GM08714 (cell line): ENCODE measurements at regions not wholly inside any gene's neighbourhood (a gene's known extent, or its start where the extent isn't known, plus 50 kb on each side); places are given as distances from the start of the nearest gene placed in this dataset.
"Not testable (repeated sequence)": the region's sequence is repeated elsewhere in the genome, so short reads cannot be mapped to it uniquely, and the experiment has no call there.

Experiments used
- H3K4me3 ChIP-seq: fragments of 200-500 bp; sonication (Bioruptor generic); 2 replicates; pipeline ENCODE4 v1.5.1; 2014; ENCODE audit warnings: mild to moderate bottlenecking, low read length, inconsistent platforms
- ZNF274 ChIP-seq: IDR thresholded peaks from 2 replicates; pipeline ENCODE4 v1.6.1; 2012; ENCODE audit warnings: mild to moderate bottlenecking, low read depth, low read length

DNA sequence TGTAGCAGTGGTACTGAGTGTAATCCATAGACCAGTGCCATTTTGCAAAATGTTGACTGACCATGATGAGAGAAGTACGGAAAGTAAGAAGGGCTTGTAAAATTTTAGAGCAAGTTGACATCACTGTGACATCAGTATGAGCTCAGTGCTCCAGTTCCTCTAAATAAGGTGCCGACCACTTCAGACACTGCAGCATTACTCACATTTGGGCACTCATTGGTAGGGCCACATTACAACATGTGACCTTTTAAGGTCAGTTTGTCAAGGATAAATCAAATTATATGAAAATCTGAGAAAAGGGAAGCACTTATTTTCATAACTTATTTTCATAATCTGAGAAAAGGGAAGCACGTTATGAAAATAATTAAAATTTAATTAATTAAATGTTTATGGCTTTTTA is 128.0 kb upstream of the ERG start:
- H3K4me3 ChIP-seq = no peak overlapping the region
- no peak for TF ChIP-seq ZNF274

DNA sequence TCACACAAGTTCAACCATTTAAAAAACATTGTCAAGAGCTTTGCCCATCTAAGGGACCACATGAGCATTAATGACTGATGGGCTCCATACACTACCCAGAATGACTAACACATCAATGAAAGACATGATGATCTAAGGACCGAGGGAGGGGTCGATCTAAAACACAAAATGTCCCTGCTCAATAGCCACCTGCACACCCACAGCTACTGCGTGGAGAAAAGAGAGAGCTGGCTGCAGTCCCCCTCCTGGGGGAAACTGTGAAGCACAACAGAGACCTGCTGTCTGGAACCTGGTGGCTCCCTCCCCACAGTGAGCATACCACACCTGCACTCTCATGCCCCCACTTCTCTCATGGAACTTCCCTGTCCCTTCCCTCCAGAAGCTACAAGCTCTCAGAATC is 130.1 kb upstream of the ERG start:
- TF ChIP-seq ZNF274 = no peak
- H3K4me3 ChIP-seq = no peak overlapping the region

DNA sequence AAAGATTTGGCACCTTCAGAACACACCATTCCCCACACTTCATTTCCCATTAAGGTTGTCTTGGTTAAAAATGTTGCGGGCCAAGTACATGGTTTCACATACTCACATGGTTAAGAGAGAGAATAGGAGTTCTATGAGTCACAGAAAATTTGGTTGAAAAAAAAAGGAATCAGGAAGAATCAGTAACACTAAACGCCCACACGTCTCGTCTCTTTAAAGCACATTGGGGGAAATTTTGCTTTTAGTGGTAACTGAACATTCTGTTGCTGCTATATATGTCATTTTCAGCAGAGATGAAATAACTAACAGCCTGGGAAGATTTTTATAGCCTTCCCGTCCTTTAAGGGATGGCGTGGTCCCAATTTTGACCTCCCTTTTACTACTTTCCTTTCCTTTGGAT is 132.9 kb upstream of the ERG start:
- no peak for TF ChIP-seq ZNF274

DNA sequence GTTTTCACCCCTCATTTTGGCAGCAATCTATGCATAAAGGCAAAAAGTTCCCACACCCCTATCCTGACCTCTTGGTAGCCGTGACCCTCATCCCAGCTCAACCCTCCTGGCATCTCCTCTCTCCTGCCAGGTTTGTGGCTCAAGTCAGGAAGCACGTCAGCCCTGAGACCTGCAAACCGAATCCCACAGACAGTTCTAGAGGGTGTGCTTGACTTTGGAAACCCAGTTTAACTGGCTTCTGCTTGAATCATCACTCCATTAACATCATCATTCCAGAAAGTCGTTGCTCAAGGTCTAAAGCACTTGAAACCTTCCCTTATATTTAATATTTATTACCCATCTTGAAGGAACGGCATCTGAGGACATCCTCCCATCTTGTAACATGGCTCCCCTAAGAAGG is 133.4 kb upstream of the ERG start:
- H3K4me3 ChIP-seq = no peak overlapping the region
- no peak for TF ChIP-seq ZNF274

More for the DNA sequence above, 132.9 kb upstream of the ERG start:
- H3K4me3 ChIP-seq = no peak overlapping the region

DNA sequence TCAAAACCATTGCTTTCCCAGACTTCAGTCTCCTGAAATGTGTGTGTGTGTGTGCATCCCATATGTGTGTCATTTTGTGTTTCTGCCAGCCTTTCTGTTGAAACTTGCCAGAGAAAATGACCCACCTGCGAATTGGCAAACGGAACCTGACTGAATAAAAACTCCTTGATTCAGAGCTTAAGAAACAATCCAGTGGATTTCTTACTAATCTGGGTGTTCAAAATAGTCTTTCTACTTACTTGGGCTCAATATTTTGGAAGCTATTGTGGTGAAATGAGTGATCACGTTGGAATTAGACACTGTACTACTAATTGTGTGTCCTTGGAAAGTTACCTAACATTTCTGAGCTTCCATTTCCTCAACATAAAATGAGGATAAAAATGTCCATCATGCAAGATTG is 138.9 kb upstream of the ERG start:
- no peak for TF ChIP-seq ZNF274

GRCh38 chr21:38639571-38640354 is 141.5 kb upstream of the ERG start:
- no peak for TF ChIP-seq ZNF274

More for the DNA sequence above, 138.9 kb upstream of the ERG start:
- H3K4me3 ChIP-seq = no peak overlapping the region

DNA sequence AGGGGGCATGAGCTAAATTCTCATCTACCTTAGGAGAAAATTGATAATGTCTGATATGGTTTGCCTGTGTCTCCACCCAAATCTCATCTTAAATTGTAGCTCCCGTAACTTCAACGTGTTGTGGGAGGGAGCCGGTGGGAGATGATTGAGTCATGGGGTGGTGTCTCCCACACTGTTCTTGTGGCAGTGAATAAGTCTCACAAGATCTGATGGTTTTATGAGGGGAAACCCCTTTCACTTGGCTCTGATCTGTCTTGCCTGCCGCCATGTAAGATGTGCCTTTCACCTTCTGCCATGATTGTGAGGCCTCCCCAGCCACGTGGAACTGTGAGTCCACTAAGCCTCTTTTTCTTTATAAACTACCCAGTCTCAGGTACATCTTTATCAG is 142.1 kb upstream of the ERG start:
- H3K4me3 ChIP-seq = not testable (repeated sequence)

More at GRCh38 chr21:38639571-38640354, 141.5 kb upstream of the ERG start:
- H3K4me3 ChIP-seq = no peak overlapping the region

- no peak for TF ChIP-seq ZNF274
- no peak overlapping the region for H3K4me3 ChIP-seq
Measured at GRCh38 chr21:38643404-38644023, 145.2 kb upstream of the ERG start.

GRCh38 chr21:38645282-38645681 is 147.0 kb upstream of the ERG start:
- H3K4me3 ChIP-seq = no peak overlapping the region
- TF ChIP-seq ZNF274 = no peak

- no peak overlapping the region for H3K4me3 ChIP-seq
Measured at GRCh38 chr21:38646213-38646837, 148.0 kb upstream of the ERG start.

GRCh38 chr21:38649120-38649519 is 150.8 kb upstream of the ERG start:
- H3K4me3 ChIP-seq = no peak overlapping the region
- TF ChIP-seq ZNF274 = no peak

More at GRCh38 chr21:38646213-38646837, 148.0 kb upstream of the ERG start:
- TF ChIP-seq ZNF274 = no peak

DNA sequence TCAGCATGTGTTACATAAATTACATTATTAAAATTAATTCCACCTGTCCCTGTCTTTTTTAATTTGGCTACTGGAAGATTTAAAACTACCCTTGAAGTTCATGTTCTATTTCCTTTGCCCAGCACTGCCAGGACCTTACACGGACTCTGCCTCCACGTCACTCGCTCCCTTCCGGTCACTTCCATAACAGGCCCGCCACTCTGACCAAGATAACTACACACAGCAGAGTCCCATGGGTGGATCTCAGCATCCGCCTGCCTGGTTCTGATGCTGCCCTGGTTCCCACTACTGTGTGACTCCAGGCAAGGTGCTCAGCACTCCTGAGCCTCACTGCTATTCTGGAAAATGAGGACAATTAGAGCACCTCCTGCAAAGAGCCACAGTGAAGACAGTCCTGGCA is 153.3 kb upstream of the ERG start:
- no peak overlapping the region for H3K4me3 ChIP-seq
- TF ChIP-seq ZNF274 = no peak

GRCh38 chr21:38652396-38652795 is 153.3 kb upstream of the ETS2 start:
- no peak overlapping the region for H3K4me3 ChIP-seq
- TF ChIP-seq ZNF274 = no peak

- H3K4me3 ChIP-seq = no peak overlapping the region
- TF ChIP-seq ZNF274 = no peak
Measured at GRCh38 chr21:38654580-38654979, 151.1 kb upstream of the ETS2 start.

- TF ChIP-seq ZNF274 = no peak
- no peak overlapping the region for H3K4me3 ChIP-seq
Measured at GRCh38 chr21:38658511-38658910, 147.2 kb upstream of the ETS2 start.

DNA sequence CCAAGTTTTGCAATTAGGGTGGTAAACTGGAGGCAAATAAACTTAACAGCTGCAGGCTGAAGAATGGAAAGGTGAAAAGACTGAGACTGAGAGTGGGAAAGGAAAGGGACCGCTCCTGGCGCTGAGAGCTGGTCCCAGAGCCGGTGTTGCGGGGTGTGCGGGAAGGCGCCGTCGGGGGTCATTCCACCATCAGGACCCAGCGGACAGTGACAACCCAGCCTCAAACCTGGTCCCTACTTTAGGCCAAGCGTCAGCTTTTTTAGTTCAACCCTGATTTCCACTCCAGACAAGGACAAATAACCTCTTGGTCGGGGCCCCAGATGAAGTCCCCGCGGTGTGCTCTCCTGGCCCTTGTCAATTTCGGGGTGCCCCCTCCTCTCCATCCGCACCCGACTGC is 145.8 kb upstream of the ETS2 start:
- no peak for TF ChIP-seq ZNF274
- no peak overlapping the region for H3K4me3 ChIP-seq
